ENCODE measurements at regions not wholly inside any gene's neighbourhood (a gene's known extent, or its start where the extent isn't known, plus 50 kb on each side); places are given as distances from the start of the nearest gene placed in this dataset.

- peak; percentile 47 for ATAC-seq
- H4K20me1 ChIP-seq (ENCODE audit: insufficient read depth, low read length) = no peaks in the 10 kb centered on the region
- no peak overlapping the region for H3K4me2 ChIP-seq (ENCODE audit: low read depth, low read length)
- ChIA-PET CTCF (ENCODE audit: low intra/inter-chr PET ratio, low total read pairs) (no interaction called here), POLR2A (no interaction called here)
- no peak for FAIRE-seq
- WGBS (ENCODE audit: low lambda C conversion rate) = 51% methylated on average over 17 of the region's 30 CpGs
- no peaks in the 10 kb centered on the region for H3K79me2 ChIP-seq (ENCODE audit: insufficient read depth, low read length)
- H3K4me3 ChIP-seq (replicated peaks in 1 of 3; ENCODE audit: insufficient read depth in 1 of 3, low read depth in 2 of 3, low read length in 3 of 3) = no peak overlapping the region
- in situ Hi-C loops (cut with HindIII; ENCODE audit: extremely low pct_ligation_motif_present, low pct_unique_long_range_greater_than_20kb) (no loop called here), intact Hi-C loops (cut with micrococcal nuclease; ENCODE audit: unreplicated experiment) (no loop called here)
- H3K27me3 ChIP-seq (ENCODE audit: control insufficient read depth in 1 of 2, insufficient read depth in 2 of 2, low read length in 2 of 2) = peaks cover 13 to 65% of the 10 kb centered on the region in 2 experiments; a peak in 4 of 5 replicates
- TF ChIP-seq, protein P1, sequence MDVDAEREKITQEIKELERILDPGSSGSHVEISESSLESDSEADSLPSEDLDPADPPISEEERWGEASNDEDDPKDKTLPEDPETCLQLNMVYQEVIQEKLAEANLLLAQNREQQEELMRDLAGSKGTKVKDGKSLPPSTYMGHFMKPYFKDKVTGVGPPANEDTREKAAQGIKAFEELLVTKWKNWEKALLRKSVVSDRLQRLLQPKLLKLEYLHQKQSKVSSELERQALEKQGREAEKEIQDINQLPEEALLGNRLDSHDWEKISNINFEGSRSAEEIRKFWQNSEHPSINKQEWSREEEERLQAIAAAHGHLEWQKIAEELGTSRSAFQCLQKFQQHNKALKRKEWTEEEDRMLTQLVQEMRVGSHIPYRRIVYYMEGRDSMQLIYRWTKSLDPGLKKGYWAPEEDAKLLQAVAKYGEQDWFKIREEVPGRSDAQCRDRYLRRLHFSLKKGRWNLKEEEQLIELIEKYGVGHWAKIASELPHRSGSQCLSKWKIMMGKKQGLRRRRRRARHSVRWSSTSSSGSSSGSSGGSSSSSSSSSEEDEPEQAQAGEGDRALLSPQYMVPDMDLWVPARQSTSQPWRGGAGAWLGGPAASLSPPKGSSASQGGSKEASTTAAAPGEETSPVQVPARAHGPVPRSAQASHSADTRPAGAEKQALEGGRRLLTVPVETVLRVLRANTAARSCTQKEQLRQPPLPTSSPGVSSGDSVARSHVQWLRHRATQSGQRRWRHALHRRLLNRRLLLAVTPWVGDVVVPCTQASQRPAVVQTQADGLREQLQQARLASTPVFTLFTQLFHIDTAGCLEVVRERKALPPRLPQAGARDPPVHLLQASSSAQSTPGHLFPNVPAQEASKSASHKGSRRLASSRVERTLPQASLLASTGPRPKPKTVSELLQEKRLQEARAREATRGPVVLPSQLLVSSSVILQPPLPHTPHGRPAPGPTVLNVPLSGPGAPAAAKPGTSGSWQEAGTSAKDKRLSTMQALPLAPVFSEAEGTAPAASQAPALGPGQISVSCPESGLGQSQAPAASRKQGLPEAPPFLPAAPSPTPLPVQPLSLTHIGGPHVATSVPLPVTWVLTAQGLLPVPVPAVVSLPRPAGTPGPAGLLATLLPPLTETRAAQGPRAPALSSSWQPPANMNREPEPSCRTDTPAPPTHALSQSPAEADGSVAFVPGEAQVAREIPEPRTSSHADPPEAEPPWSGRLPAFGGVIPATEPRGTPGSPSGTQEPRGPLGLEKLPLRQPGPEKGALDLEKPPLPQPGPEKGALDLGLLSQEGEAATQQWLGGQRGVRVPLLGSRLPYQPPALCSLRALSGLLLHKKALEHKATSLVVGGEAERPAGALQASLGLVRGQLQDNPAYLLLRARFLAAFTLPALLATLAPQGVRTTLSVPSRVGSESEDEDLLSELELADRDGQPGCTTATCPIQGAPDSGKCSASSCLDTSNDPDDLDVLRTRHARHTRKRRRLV (CRISPR knock-in tag; IDR thresholded peaks at IDR 0.05) = no peak
- TF ChIP-seq PAWR (CRISPR knock-in tag; IDR thresholded peaks at IDR 0.05; ENCODE audit: borderline replicate concordance) = no peak
- no peak for TF ChIP-seq ZFP1 (CRISPR knock-in tag; IDR thresholded peaks at IDR 0.05)
- TF ChIP-seq, protein P2, sequence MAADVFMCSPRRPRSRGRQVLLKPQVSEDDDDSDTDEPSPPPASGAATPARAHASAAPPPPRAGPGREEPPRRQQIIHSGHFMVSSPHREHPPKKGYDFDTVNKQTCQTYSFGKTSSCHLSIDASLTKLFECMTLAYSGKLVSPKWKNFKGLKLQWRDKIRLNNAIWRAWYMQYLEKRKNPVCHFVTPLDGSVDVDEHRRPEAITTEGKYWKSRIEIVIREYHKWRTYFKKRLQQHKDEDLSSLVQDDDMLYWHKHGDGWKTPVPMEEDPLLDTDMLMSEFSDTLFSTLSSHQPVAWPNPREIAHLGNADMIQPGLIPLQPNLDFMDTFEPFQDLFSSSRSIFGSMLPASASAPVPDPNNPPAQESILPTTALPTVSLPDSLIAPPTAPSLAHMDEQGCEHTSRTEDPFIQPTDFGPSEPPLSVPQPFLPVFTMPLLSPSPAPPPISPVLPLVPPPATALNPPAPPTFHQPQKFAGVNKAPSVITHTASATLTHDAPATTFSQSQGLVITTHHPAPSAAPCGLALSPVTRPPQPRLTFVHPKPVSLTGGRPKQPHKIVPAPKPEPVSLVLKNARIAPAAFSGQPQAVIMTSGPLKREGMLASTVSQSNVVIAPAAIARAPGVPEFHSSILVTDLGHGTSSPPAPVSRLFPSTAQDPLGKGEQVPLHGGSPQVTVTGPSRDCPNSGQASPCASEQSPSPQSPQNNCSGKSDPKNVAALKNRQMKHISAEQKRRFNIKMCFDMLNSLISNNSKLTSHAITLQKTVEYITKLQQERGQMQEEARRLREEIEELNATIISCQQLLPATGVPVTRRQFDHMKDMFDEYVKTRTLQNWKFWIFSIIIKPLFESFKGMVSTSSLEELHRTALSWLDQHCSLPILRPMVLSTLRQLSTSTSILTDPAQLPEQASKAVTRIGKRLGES (CRISPR knock-in tag; IDR thresholded peaks at IDR 0.05; ENCODE audit: borderline replicate concordance) = no peak
- TF ChIP-seq ZNF709 (CRISPR knock-in tag; IDR thresholded peaks at IDR 0.05) = no peak
- TF ChIP-seq YEATS2 (CRISPR knock-in tag; IDR thresholded peaks at IDR 0.05; ENCODE audit: borderline replicate concordance) = no peak
- TF ChIP-seq ZBTB43 (CRISPR knock-in tag; conservative IDR thresholded peaks at IDR 0.05) = no peak
- no peak for TF ChIP-seq TCF12 (IDR thresholded peaks at IDR 0.05)
- no peak for TF ChIP-seq TCF12 (CRISPR knock-in tag; IDR thresholded peaks at IDR 0.05)
- no peak for TF ChIP-seq STAT6 (CRISPR knock-in tag; IDR thresholded peaks at IDR 0.05; ENCODE audit: borderline replicate concordance)
- no peak for TF ChIP-seq RARG (CRISPR knock-in tag; IDR thresholded peaks at IDR 0.05; ENCODE audit: low read depth)
- no peak for TF ChIP-seq CC2D1A (CRISPR knock-in tag; IDR thresholded peaks at IDR 0.05)
- no peaks in the 10 kb centered on the region for H3K36me3 ChIP-seq (replicated peaks in 1 of 2; ENCODE audit: control insufficient read depth in 1 of 2, insufficient read depth in 2 of 2, low read length in 2 of 2)
- DNase-seq (ENCODE audit: low spot score) = no peak
- H3K9me3 ChIP-seq (ENCODE audit: low read length) = no peaks in the 10 kb centered on the region
- H3K4me1 ChIP-seq (ENCODE audit: insufficient read depth, low read length) = no peaks in the 10 kb centered on the region
- H3K9ac ChIP-seq (ENCODE audit: insufficient read depth, low read depth, low read length) = no peak overlapping the region
- no peak overlapping the region for H3K27ac ChIP-seq (ENCODE audit: extremely low read length, insufficient read depth, low read length)
- BruUV-seq (replicated peaks) = no TSS peak
- no peak overlapping the region for H2AFZ ChIP-seq (ENCODE audit: low read length)
These were observed 138.1 kb downstream of the TWIST2 start for GRCh38 chr2:238985931-238986446.
